HepG2 (cell line): ENCODE measurements at regions not wholly inside any gene's neighbourhood (a gene's known extent, or its start where the extent isn't known, plus 50 kb on each side); places are given as distances from the start of the nearest gene placed in this dataset.
A peak's percentile ranks its signal among the peaks of the same experiment; 100 is the strongest.

Experiments
- ATAC-seq: fragments of 200-7000 bp; cut with Tn5 transposase; 3 replicates; pipeline ENCODE4 v1.9.1; 2020; ENCODE audit warnings: mild to moderate bottlenecking, moderate library complexity
- BruUV-seq: library from RNA; stranded (reverse); fragments of 400-500 nt; replicated peaks from 2 replicates; lab custom pipeline; 2021; lab: Mats Ljungman, UMichigan
- CTCF ChIA-PET: fragments of 300-600 bp; formaldehyde crosslinking; extraction: SDS; loops from one replicate; lab custom pipeline; 2021; ENCODE audit warnings: low total read pairs, inconsistent platforms, low intra/inter-chr PET ratio; lab: Yijun Ruan, JAX
- POLR2A ChIA-PET: fragments of 350-600 bp; sonication (Branson Sonifier 250); formaldehyde crosslinking; loops from one replicate; lab custom pipeline; 2020; ENCODE audit warnings: antibody characterized with exemption, inconsistent platforms; lab: Yijun Ruan, JAX
- DNase-seq: peaks from one replicate; pipeline ENCODE4 v3.0.0-alpha.2; 2015; ENCODE audit warnings: low spot score
- FAIRE-seq: peaks from 3 replicates; lab custom pipeline; 2011; peaks lifted over from hg19 to GRCh38; lab: Jason Lieb, UNC
- H2AFZ ChIP-seq: one replicate; pipeline ENCODE4 v1.6.1; 2011; ENCODE audit warnings: low read length, inconsistent platforms
- H3K27ac ChIP-seq: fragments of 300-600 bp; 3 replicates; pipeline ENCODE4 v1.8.0; 2011; ENCODE audit warnings: mixed run types, mild to moderate bottlenecking, mixed read lengths, low read length, inconsistent platforms; ENCODE audit not compliant: insufficient read depth; ENCODE audit errors: extremely low read length
- H3K27me3 ChIP-seq, 2 experiments: fragments of 200-600 bp in 1 of 2; 2 replicates in 1 of 2; 3 replicates in 1 of 2; pipeline versions ENCODE4 v1.6.0 to v1.8.0; 2011; ENCODE audit warnings: low read length in 2 of 2, mild to moderate bottlenecking in 2 of 2, moderate library complexity in 2 of 2, inconsistent platforms in 1 of 2; ENCODE audit not compliant: insufficient read depth in 2 of 2, control insufficient read depth in 1 of 2
- H3K36me3 ChIP-seq, 2 experiments: fragments of 200-600 bp in 1 of 2; replicated peaks in 1 of 2; 2 replicates in 1 of 2; 3 replicates in 1 of 2; pipeline versions ENCODE4 v1.5.1 to v1.8.0; 2011; ENCODE audit warnings: low read length in 2 of 2, inconsistent platforms in 1 of 2; ENCODE audit not compliant: insufficient read depth in 2 of 2, control insufficient read depth in 1 of 2
- H3K4me1 ChIP-seq: 2 replicates; pipeline ENCODE4 v1.5.1; 2012; ENCODE audit warnings: low read length, inconsistent platforms; ENCODE audit not compliant: insufficient read depth
- H3K4me2 ChIP-seq: 2 replicates; pipeline ENCODE4 v1.6.0; 2011; ENCODE audit warnings: low read depth, low read length, inconsistent platforms
- H3K4me3 ChIP-seq, 3 experiments: fragments of 200-600 bp in 1 of 3; sonication (generic), shearing (Covaris generic) in 1 of 3; replicated peaks in 1 of 3; 2 replicates each; pipeline ENCODE4 v1.5.1; 2011 to 2016; ENCODE audit warnings: low read length in 3 of 3, inconsistent platforms in 2 of 3, low read depth in 2 of 3, mild to moderate bottlenecking in 2 of 3, control low read depth in 1 of 3, mixed read lengths in 1 of 3; ENCODE audit not compliant: insufficient read depth in 1 of 3
- H3K79me2 ChIP-seq: one replicate; pipeline ENCODE4 v1.6.1; 2011; ENCODE audit warnings: low read length, inconsistent platforms; ENCODE audit not compliant: insufficient read depth
- H3K9ac ChIP-seq: 2 replicates; pipeline ENCODE4 v1.6.0; 2011; ENCODE audit warnings: mild to moderate bottlenecking, low read depth, low read length, inconsistent platforms; ENCODE audit not compliant: insufficient read depth
- H3K9me3 ChIP-seq: 2 replicates; pipeline ENCODE4 v1.5.1; 2012; ENCODE audit warnings: mild to moderate bottlenecking, low read length
- H4K20me1 ChIP-seq: 2 replicates; pipeline ENCODE4 v1.6.0; 2011; ENCODE audit warnings: inconsistent platforms, mild to moderate bottlenecking, low read length, moderate library complexity; ENCODE audit not compliant: insufficient read depth
- FOSL2 ChIP-seq: sonication (generic); formaldehyde crosslinking; IDR thresholded peaks from 2 replicates; pipeline ENCODE4 v1.4.0; 2020; ENCODE audit warnings: missing genetic modification reagents
- FOXA3 ChIP-seq: IDR thresholded peaks from 2 replicates; pipeline ENCODE4 v1.6.1; 2016; ENCODE audit warnings: missing genetic modification reagents, missing compliant biosample characterization
- HOXA9 ChIP-seq: sonication (generic); formaldehyde crosslinking; IDR thresholded peaks from 2 replicates; pipeline ENCODE4 v1.8.1; 2022; ENCODE audit warnings: missing genetic modification reagents, mild to moderate bottlenecking, moderate library complexity, borderline replicate concordance
- MAFK ChIP-seq, 2 experiments: IDR thresholded peaks in 1 of 2; conservative IDR thresholded peaks in 1 of 2; 2 replicates each; pipeline ENCODE4 v1.6.1; 2011; ENCODE audit warnings: improper control_type of control experiment in 2 of 2, low read length in 2 of 2
- PHF8 ChIP-seq: sonication (generic); formaldehyde crosslinking; IDR thresholded peaks from 2 replicates; pipeline ENCODE4 v1.5.0; 2020; ENCODE audit warnings: missing genetic modification reagents
- POLR2AphosphoS5 ChIP-seq: IDR thresholded peaks from 2 replicates; pipeline ENCODE4 v1.6.1; 2012; ENCODE audit warnings: low read depth, low read length
- SOX13 ChIP-seq, 3 experiments: fragments of 450-650 bp in 1 of 3; sonication (generic) in 1 of 3; formaldehyde crosslinking in 1 of 3; IDR thresholded peaks in 2 of 3; conservative IDR thresholded peaks in 1 of 3; 2 replicates each; pipeline versions ENCODE4 v1.5.0 to v1.6.1; 2016 to 2020; ENCODE audit warnings: antibody characterized with exemption in 1 of 3, mild to moderate bottlenecking in 1 of 3, missing compliant biosample characterization in 1 of 3, missing genetic modification reagents in 1 of 3, moderate library complexity in 1 of 3
- TCF7 ChIP-seq: sonication (generic); IDR thresholded peaks from 2 replicates; pipeline ENCODE4 v1.6.1; 2016; ENCODE audit warnings: antibody characterized with exemption, low read depth
- ZNF121 ChIP-seq: sonication (generic); formaldehyde crosslinking; IDR thresholded peaks from 2 replicates; pipeline ENCODE4 v1.5.0; 2020; ENCODE audit warnings: mild to moderate bottlenecking, missing genetic modification reagents
- ZNF749 ChIP-seq: sonication (generic); formaldehyde crosslinking; IDR thresholded peaks from 2 replicates; pipeline ENCODE4 v1.8.0; 2022; ENCODE audit warnings: mild to moderate bottlenecking, missing genetic modification reagents, moderate library complexity, borderline replicate concordance
- WGBS: methylation state at CpG from one replicate; pipeline ENCODE4 v1.1.6; 2017; ENCODE audit warnings: low lambda C conversion rate; 5-methylcytosine and 5-hydroxymethylcytosine counted together
- in situ Hi-C: cut with HindIII; loops from 2 replicates; pipeline ENCODE4 v1.10.0; 2017; ENCODE audit warnings: low pct_unique_long_range_greater_than_20kb; ENCODE audit not compliant: extremely low pct_ligation_motif_present
- intact Hi-C: fragments of 100-400 bp; cut with micrococcal nuclease; formaldehyde crosslinking; loops from one replicate; pipeline ENCODE4 v1.10.0; 2022; ENCODE audit not compliant: unreplicated experiment
- TF ChIP-seq, protein P1 (sequence below): IDR thresholded peaks from 2 replicates; pipeline ENCODE4 v1.6.1; 2018; ENCODE audit warnings: missing genetic modification reagents
- TF ChIP-seq, protein P2 (sequence below): sonication (generic); formaldehyde crosslinking; IDR thresholded peaks from 2 replicates; pipeline ENCODE4 v1.4.0; 2020; ENCODE audit warnings: missing genetic modification reagents
- TF ChIP-seq, protein P3 (sequence below): sonication (generic); formaldehyde crosslinking; IDR thresholded peaks from 2 replicates; pipeline ENCODE4 v1.5.0; 2020; ENCODE audit warnings: mild to moderate bottlenecking, missing genetic modification reagents, borderline replicate concordance

DNA sequence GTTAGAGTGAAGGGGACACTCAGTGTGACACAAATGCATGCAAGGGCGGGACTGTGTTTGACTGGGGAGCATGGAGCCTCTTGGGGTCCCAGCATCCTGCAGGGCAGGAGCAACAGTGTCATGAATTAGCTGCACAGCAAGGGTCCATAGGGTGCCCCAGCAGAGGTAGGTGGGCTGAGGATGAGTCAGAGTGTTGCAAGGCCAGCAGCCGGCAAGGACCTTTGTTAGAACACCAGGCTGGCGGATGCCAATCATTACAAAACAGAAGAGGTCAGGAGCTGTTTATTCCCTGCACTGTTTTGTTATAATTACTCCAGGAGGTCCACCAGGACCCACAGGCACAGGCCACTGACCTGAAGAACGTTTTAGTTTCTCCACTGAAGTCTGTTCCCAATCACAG, 362.2 kb upstream of the DUSP10 start:
- ChIA-PET POLR2A (no interaction called here), CTCF (no interaction called here)
- Histone ChIP-seq H3K27ac (no peak overlapping the region), H3K27me3 (no peaks in the 10 kb centered on the region; a peak in 2 of 5 replicates), H3K4me1 (peaks cover 25% of the 10 kb centered on the region), H3K79me2 (no peaks in the 10 kb centered on the region), H2AFZ (no peak overlapping the region), H3K4me3 (no peak overlapping the region), H3K4me2 (no peak overlapping the region), H3K9me3 (no peaks in the 10 kb centered on the region), H3K36me3 (no peaks in the 10 kb centered on the region), H4K20me1 (no peaks in the 10 kb centered on the region), H3K9ac (no peak overlapping the region)
- intact Hi-C loops (no loop called here), in situ Hi-C loops (no loop called here)
- no peak for DNase-seq
- 10% methylated on average over 2 of the region's 4 CpGs for WGBS
- ATAC-seq: peak; percentile 30; the same call in 1 of the 3 replicates
- BruUV-seq: no TSS peak
- FAIRE-seq: no peak
- TF ChIP-seq MAFK (conservative IDR thresholded peaks at IDR 0.05 in 1 of 2, IDR thresholded peaks at IDR 0.05 in 1 of 2; ENCODE audit: low read length in 2 of 2): no peak
- TF ChIP-seq ZNF749 (CRISPR knock-in tag): no peak
- TF ChIP-seq, protein P1, sequence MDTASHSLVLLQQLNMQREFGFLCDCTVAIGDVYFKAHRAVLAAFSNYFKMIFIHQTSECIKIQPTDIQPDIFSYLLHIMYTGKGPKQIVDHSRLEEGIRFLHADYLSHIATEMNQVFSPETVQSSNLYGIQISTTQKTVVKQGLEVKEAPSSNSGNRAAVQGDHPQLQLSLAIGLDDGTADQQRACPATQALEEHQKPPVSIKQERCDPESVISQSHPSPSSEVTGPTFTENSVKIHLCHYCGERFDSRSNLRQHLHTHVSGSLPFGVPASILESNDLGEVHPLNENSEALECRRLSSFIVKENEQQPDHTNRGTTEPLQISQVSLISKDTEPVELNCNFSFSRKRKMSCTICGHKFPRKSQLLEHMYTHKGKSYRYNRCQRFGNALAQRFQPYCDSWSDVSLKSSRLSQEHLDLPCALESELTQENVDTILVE (CRISPR knock-in tag): no peak
- peak; percentile 85 for TF ChIP-seq FOSL2 (CRISPR knock-in tag)
- no peak for TF ChIP-seq POLR2AphosphoS5
- TF ChIP-seq, all 625 proteins: peak for 1

DNA sequence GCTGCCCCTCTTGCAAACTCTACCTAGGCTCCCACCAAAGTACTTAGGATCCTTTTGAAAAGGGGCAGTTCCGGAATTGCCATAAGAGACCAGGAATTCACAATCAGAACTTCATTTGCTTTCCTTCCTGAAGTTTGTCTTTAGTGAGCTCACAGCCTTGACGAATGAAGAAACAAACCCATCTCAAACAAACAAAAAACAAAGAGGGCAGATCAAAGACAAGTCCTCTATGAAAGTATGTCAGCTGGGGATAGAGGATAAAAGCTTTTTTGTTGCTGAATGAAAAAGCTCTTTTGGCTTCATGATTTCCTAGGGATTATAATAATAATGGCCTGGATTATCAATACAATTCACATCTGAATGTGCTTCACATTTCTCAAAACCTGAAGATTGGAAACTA, 357.9 kb upstream of the DUSP10 start:
- 2% methylated on average over 2 of the region's 2 CpGs for WGBS
- POLR2A ChIA-PET: interaction anchor here (1.0 kb wide), 1 partner anchor 39 kb away, joined by 5 read pairs; no protein-coding TSS in a partner anchor
- H4K20me1 ChIP-seq: no peaks in the 10 kb centered on the region
- FAIRE-seq: no peak
- no peaks in the 10 kb centered on the region for H3K36me3 ChIP-seq
- H3K27ac ChIP-seq: no peak overlapping the region
- no peak overlapping the region for H2AFZ ChIP-seq
- no peak overlapping the region for H3K9ac ChIP-seq
- H3K79me2 ChIP-seq: no peaks in the 10 kb centered on the region
- in situ Hi-C loops: no loop called here
- BruUV-seq: no TSS peak
- DNase-seq: peak; percentile 3
- no peaks in the 10 kb centered on the region; a peak in 2 of 5 replicates for H3K27me3 ChIP-seq
- peaks cover 16% of the 10 kb centered on the region for H3K4me1 ChIP-seq
- intact Hi-C loops: no loop called here
- CTCF ChIA-PET: no interaction called here
- no peak for ATAC-seq
- no peaks in the 10 kb centered on the region for H3K9me3 ChIP-seq
- H3K4me2 ChIP-seq: no peak overlapping the region
- no peak overlapping the region for H3K4me3 ChIP-seq
- TF ChIP-seq, protein P2, sequence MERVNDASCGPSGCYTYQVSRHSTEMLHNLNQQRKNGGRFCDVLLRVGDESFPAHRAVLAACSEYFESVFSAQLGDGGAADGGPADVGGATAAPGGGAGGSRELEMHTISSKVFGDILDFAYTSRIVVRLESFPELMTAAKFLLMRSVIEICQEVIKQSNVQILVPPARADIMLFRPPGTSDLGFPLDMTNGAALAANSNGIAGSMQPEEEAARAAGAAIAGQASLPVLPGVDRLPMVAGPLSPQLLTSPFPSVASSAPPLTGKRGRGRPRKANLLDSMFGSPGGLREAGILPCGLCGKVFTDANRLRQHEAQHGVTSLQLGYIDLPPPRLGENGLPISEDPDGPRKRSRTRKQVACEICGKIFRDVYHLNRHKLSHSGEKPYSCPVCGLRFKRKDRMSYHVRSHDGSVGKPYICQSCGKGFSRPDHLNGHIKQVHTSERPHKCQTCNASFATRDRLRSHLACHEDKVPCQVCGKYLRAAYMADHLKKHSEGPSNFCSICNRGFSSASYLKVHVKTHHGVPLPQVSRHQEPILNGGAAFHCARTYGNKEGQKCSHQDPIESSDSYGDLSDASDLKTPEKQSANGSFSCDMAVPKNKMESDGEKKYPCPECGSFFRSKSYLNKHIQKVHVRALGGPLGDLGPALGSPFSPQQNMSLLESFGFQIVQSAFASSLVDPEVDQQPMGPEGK (CRISPR knock-in tag): no peak
- TF ChIP-seq, protein P3, sequence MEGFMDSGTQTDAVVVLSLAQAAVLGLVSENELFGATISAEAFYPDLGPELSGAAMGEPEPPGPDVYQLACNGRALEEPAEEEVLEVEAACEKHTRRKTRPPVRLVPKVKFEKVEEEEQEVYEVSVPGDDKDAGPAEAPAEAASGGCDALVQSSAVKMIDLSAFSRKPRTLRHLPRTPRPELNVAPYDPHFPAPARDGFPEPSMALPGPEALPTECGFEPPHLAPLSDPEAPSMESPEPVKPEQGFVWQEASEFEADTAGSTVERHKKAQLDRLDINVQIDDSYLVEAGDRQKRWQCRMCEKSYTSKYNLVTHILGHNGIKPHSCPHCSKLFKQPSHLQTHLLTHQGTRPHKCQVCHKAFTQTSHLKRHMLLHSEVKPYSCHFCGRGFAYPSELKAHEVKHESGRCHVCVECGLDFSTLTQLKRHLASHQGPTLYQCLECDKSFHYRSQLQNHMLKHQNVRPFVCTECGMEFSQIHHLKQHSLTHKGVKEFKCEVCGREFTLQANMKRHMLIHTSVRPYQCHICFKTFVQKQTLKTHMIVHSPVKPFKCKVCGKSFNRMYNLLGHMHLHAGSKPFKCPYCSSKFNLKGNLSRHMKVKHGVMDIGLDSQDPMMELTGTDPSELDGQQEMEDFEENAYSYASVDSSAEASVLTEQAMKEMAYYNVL (CRISPR knock-in tag): no peak
- TF ChIP-seq PHF8 (CRISPR knock-in tag) (no peak), SOX13 (IDR thresholded peaks at IDR 0.05) (no peak), SOX13 (CRISPR knock-in tag; conservative IDR thresholded peaks at IDR 0.05 in 1 of 2, IDR thresholded peaks at IDR 0.05 in 1 of 2) (0 out of 4 replicates have a peak, but pooled peaks of 1 of the 2 experiments have one; percentile 5), FOXA3 (CRISPR knock-in tag) (no peak), ZNF121 (CRISPR knock-in tag) (no peak), TCF7 (0 out of 2 replicates have a peak, but pooled peaks have one; percentile 9), HOXA9 (CRISPR knock-in tag) (no peak)
